Lung (tissue), 11 donors: ENCODE measurements at regions not wholly inside any gene's neighbourhood (a gene's known extent, or its start where the extent isn't known, plus 50 kb on each side); places are given as distances from the start of the nearest gene placed in this dataset.

Experiments
- ATAC-seq: fragments of 200-7000 bp; cut with Tn5 transposase; one replicate; pipeline ENCODE4 v1.9.1; 2020; ENCODE audit warnings: moderate number of reproducible peaks; ENCODE audit not compliant: insufficient read depth, low FRiP score
- DNase-seq, 3 donors: peaks; one replicate each; pipeline ENCODE4 v3.0.0-alpha.2; 2013 to 2017
- H3K27ac ChIP-seq, 2 donors: one replicate each; pipeline ENCODE4 v1.5.1; 2013; ENCODE audit warnings: mild to moderate bottlenecking in 2 of 2, moderate library complexity in 2 of 2, control low read depth in 1 of 2, inconsistent platforms in 1 of 2, low read depth in 1 of 2, low read length in 1 of 2
- H3K27me3 ChIP-seq, 3 donors: one replicate each; pipeline ENCODE4 v1.5.1; 2013; ENCODE audit warnings: low read length in 2 of 3; ENCODE audit not compliant: control insufficient read depth in 3 of 3, insufficient read depth in 3 of 3
- H3K36me3 ChIP-seq, 4 donors: one replicate each; pipeline ENCODE4 v1.5.1; 2013; ENCODE audit warnings: low read length in 4 of 4, mild to moderate bottlenecking in 1 of 4, moderate library complexity in 1 of 4; ENCODE audit not compliant: control insufficient read depth in 4 of 4, insufficient read depth in 4 of 4
- H3K4me1 ChIP-seq, 5 donors: one replicate each; pipeline ENCODE4 v1.5.1; 2013; ENCODE audit warnings: low read length in 5 of 5, mild to moderate bottlenecking in 2 of 5, moderate library complexity in 1 of 5; ENCODE audit not compliant: control insufficient read depth in 5 of 5, insufficient read depth in 5 of 5
- H3K4me3 ChIP-seq: one replicate; pipeline ENCODE4 v1.5.1; 2013; ENCODE audit warnings: mild to moderate bottlenecking, control low read depth, moderate library complexity
- H3K9ac ChIP-seq, 2 donors: one replicate each; pipeline ENCODE4 v1.5.1; 2013; ENCODE audit warnings: low read length in 2 of 2, control low read depth in 1 of 2; ENCODE audit not compliant: insufficient read depth in 1 of 2
- H3K9me3 ChIP-seq, 4 donors: one replicate each; pipeline ENCODE4 v1.5.1; 2013; ENCODE audit warnings: low read length in 3 of 4, mild to moderate bottlenecking in 1 of 4, moderate library complexity in 1 of 4; ENCODE audit not compliant: control insufficient read depth in 4 of 4, insufficient read depth in 3 of 4
- CTCF ChIP-seq: IDR thresholded peaks from 2 replicates; pipeline ENCODE4 v1.5.1; 2012; ENCODE audit warnings: mild to moderate bottlenecking; ENCODE audit errors: control extremely low read depth, extremely low read depth
- WGBS, 2 donors: extraction: QIAGEN DNeasy Blood & Tissue Kit; methylation state at CpG; one replicate each; pipeline ENCODE4 v1.1.7; 2013; 5-methylcytosine and 5-hydroxymethylcytosine counted together
- donor health status: control.
- donor health status: control.
- donor health status: Bipolar disorder and iron deficiency.
- donor health status: healthy.
- donor health status: DM: yes; HTN: yes; CAD: no.

GRCh38 chr17:54096216-54096615 lies 273.5 kb downstream of the KIF2B start:
- TF ChIP-seq CTCF = no peak
- H3K4me3 ChIP-seq = no peak overlapping the region
- no peaks in the 10 kb centered on the region for H3K9me3 ChIP-seq
- no peak overlapping the region for H3K27ac ChIP-seq
- no peaks in the 10 kb centered on the region for H3K4me1 ChIP-seq
- no peaks in the 10 kb centered on the region for H3K27me3 ChIP-seq
- no peaks in the 10 kb centered on the region for H3K36me3 ChIP-seq
- ATAC-seq (no peak), DNase-seq (no peak)
- H3K9ac ChIP-seq = no peak overlapping the region

DNA sequence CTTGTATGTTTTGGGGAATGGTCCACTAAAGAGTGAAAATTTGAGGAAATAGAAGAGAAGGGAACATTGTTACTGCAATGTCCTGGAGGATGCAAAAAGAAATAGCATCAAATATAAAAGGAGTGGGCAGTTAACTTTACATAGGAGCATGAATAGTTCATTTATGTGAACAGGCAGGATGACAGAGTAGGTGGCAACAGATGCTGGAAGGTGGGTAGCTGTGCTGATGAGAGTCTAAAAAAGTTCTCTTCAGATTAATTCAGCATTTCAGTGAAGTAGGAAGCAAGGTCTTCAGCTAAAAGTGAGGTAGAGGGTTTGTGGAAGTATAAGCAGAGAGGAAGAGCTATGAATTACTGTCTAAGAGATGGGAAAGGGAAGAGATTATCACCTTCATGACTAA lies 276.5 kb downstream of the KIF2B start:
- Histone ChIP-seq H3K9me3 (peaks cover 0 to 8% (median 6%) of the 10 kb centered on the region in 4 donors), H3K36me3 (no peaks in the 10 kb centered on the region), H3K27me3 (no peaks in the 10 kb centered on the region), H3K4me1 (no peaks in the 10 kb centered on the region), H3K9ac (no peak overlapping the region), H3K27ac (no peak overlapping the region), H3K4me3 (no peak overlapping the region)
- DNase-seq (no peak), ATAC-seq (no peak)
- TF ChIP-seq CTCF = no peak

DNA sequence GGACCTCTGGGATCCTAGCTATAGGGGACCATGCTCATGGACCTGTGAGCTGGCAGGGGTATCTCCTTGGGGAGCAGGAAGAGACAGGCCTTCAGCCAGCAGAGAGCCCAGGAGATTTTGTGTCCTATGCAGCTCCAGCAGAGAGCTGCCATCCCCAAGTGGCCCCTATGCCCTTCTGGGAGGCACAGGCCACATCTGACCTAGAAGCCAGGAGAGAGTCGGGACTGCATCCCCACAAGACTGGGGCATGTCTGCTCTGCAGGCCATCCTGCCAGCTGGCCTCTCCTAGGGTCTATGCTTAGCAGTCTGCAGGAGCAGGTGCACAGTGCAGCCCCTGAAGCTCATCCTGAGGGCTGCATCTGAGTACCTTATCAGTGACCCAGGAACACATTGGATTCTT lies 279.5 kb downstream of the KIF2B start:
- no peak for TF ChIP-seq CTCF

GRCh38 chr17:54111576-54111975 lies 288.8 kb downstream of the KIF2B start:
- Histone ChIP-seq H3K27ac (no peak overlapping the region), H3K36me3 (no peaks in the 10 kb centered on the region), H3K27me3 (no peaks in the 10 kb centered on the region), H3K9me3 (no peaks in the 10 kb centered on the region), H3K9ac (no peak overlapping the region), H3K4me3 (no peak overlapping the region), H3K4me1 (no peaks in the 10 kb centered on the region)
- WGBS, 2 donors = 35 to 51% methylated on average over 1 of the region's 1 CpG
- no peak for ATAC-seq
- DNase-seq = no peak
- no peak for TF ChIP-seq CTCF

More for the DNA sequence above, 279.5 kb downstream of the KIF2B start:
- WGBS, 2 donors = 79 to 93% methylated on average over 1 of the region's 1 CpG
- Histone ChIP-seq H3K4me1 (no peaks in the 10 kb centered on the region), H3K9me3 (peaks cover 0 to 9% (median 6%) of the 10 kb centered on the region in 4 donors), H3K9ac (no peak overlapping the region), H3K27ac (no peak overlapping the region), H3K4me3 (no peak overlapping the region), H3K27me3 (no peaks in the 10 kb centered on the region), H3K36me3 (no peaks in the 10 kb centered on the region)
- DNase-seq = no peak
- no peak for ATAC-seq
